ENCODE measurements at regions not wholly inside any gene's neighbourhood (a gene's known extent, or its start where the extent isn't known, plus 50 kb on each side); places are given as distances from the start of the nearest gene placed in this dataset.

- ATAC-seq = no peak
- TF ChIP-seq ZNF8 (CRISPR knock-in tag; IDR thresholded peaks at IDR 0.05) (no peak), ISL1 (CRISPR knock-in tag; IDR thresholded peaks at IDR 0.05) (no peak), TCF4 (CRISPR knock-in tag; IDR thresholded peaks at IDR 0.05; ENCODE audit: borderline replicate concordance) (no peak), BACH2 (CRISPR knock-in tag; IDR thresholded peaks at IDR 0.05; ENCODE audit: borderline replicate concordance) (no peak), ZNF565 (CRISPR knock-in tag; conservative IDR thresholded peaks at IDR 0.05; ENCODE audit: low read depth) (no peak), TSHZ2 (CRISPR knock-in tag; IDR thresholded peaks at IDR 0.05) (no peak), OSR1 (CRISPR knock-in tag; IDR thresholded peaks at IDR 0.05) (no peak), ZFP3 (CRISPR knock-in tag; IDR thresholded peaks at IDR 0.05) (no peak), CSRNP3 (CRISPR knock-in tag; IDR thresholded peaks at IDR 0.05) (no peak), CREB5 (CRISPR knock-in tag; IDR thresholded peaks at IDR 0.05; ENCODE audit: low read depth) (no peak), SNAI2 (CRISPR knock-in tag; IDR thresholded peaks at IDR 0.05) (no peak)
Measured at GRCh38 chr18:78919956-78920355, 59.7 kb upstream of the SALL3 start.

- TF ChIP-seq BACH2 (CRISPR knock-in tag; IDR thresholded peaks at IDR 0.05; ENCODE audit: borderline replicate concordance) = no peak
- TF ChIP-seq ZFP30 (CRISPR knock-in tag; IDR thresholded peaks at IDR 0.05) = no peak
- no peak for TF ChIP-seq POU6F1 (CRISPR knock-in tag; IDR thresholded peaks at IDR 0.05; ENCODE audit: borderline replicate concordance, low read depth)
- TF ChIP-seq ISL1 (CRISPR knock-in tag; IDR thresholded peaks at IDR 0.05) = no peak
- no peak for TF ChIP-seq TOX (CRISPR knock-in tag; IDR thresholded peaks at IDR 0.05; ENCODE audit: borderline replicate concordance)
- TF ChIP-seq ZNF70 (CRISPR knock-in tag; IDR thresholded peaks at IDR 0.05) = no peak
- no peak for TF ChIP-seq ZFP3 (CRISPR knock-in tag; IDR thresholded peaks at IDR 0.05)
- TF ChIP-seq TCF4 (CRISPR knock-in tag; IDR thresholded peaks at IDR 0.05; ENCODE audit: borderline replicate concordance) = no peak
- no peak for TF ChIP-seq OSR1 (CRISPR knock-in tag; IDR thresholded peaks at IDR 0.05)
- ATAC-seq = no peak
Measured at GRCh38 chr18:78920456-78921138, 59.0 kb upstream of the SALL3 start.

GRCh38 chr18:78922856-78923255 is 56.8 kb upstream of the SALL3 start:
- no peak for ATAC-seq
- no peak for TF ChIP-seq ZFP3 (CRISPR knock-in tag; IDR thresholded peaks at IDR 0.05)
- TF ChIP-seq SNAI2 (CRISPR knock-in tag; IDR thresholded peaks at IDR 0.05) = no peak
- no peak for TF ChIP-seq CREB5 (CRISPR knock-in tag; IDR thresholded peaks at IDR 0.05; ENCODE audit: low read depth)
- no peak for TF ChIP-seq ZFP30 (CRISPR knock-in tag; IDR thresholded peaks at IDR 0.05)
- no peak for TF ChIP-seq TSHZ2 (CRISPR knock-in tag; IDR thresholded peaks at IDR 0.05)
- TF ChIP-seq PATZ1 (CRISPR knock-in tag; IDR thresholded peaks at IDR 0.05; ENCODE audit: borderline replicate concordance) = no peak
